ENCODE measurements at regions not wholly inside any gene's neighbourhood (a gene's known extent, or its start where the extent isn't known, plus 50 kb on each side); places are given as distances from the start of the nearest gene placed in this dataset.

GRCh38 chr5:87122151-87122977, 145.3 kb upstream of the RASA1 start:
- H2BK20ac ChIP-seq (ENCODE audit: low read depth, low read length), result peak overlapping the region; percentile 95
- peak overlapping the region; percentile 79 for H3K23ac ChIP-seq (ENCODE audit: low read depth, low read length)
- ChIA-PET POLR2A (ENCODE audit: unreplicated experiment) (no interaction called here), CTCF (no interaction called here)
- ATAC-seq (ENCODE audit: low read depth) (no peak), DNase-seq (no peak)
- H3K56ac ChIP-seq (ENCODE audit: extremely low read depth, insufficient read depth, low read length), result peak overlapping the region; percentile 81
- no peaks in the 10 kb centered on the region for H3K36me3 ChIP-seq (ENCODE audit: control insufficient read depth, insufficient read depth, low read length)
- H2BK15ac ChIP-seq (ENCODE audit: low read depth, low read length), result peak overlapping the region; percentile 92
- no peak overlapping the region for H3K27ac ChIP-seq (ENCODE audit: insufficient read depth, low read length)
- peak overlapping the region; percentile 26 for H3K14ac ChIP-seq (replicated peaks; ENCODE audit: low read depth, low read length)
- intact Hi-C loops (cut with micrococcal nuclease) (loop anchor here (5.0 kb wide), 1 partner anchor 270 kb away; no protein-coding TSS in a partner anchor), in situ Hi-C loops (cut with MboI; ENCODE audit: low sequenced_read_pairs) (no loop called here), dilution Hi-C loops (cut with HindIII; ENCODE audit: low sequenced_read_pairs, unreplicated experiment) (no loop called here)
- H3K4me2 ChIP-seq (ENCODE audit: low read depth, low read length), result peak overlapping the region; percentile 25; the same call in 1 of the 2 replicates
- WGBS, 2 experiments (ENCODE audit: extremely low coverage in 2 of 2, insufficient read length in 1 of 2), result 85% methylated on average over 2 of the region's 4 CpGs; no CpG with 5 or more reads in 1 of the 2 experiments
- no peak overlapping the region for H3K4me3 ChIP-seq (ENCODE audit: insufficient read depth, low read depth, low read length)
- peak overlapping the region; percentile 82; the same call in 1 of the 2 replicates for H3K18ac ChIP-seq (ENCODE audit: low read depth, low read length)
- no peak overlapping the region for H3K9ac ChIP-seq (ENCODE audit: low read depth, low read length)
- peak overlapping the region; percentile 73 for H2AK5ac ChIP-seq (ENCODE audit: low read depth, low read length)
- H3K9me1 ChIP-seq (ENCODE audit: insufficient read depth, low read length), result peaks cover 12% of the 10 kb centered on the region; the same call in 1 of the 2 replicates
- H4K20me1 ChIP-seq (ENCODE audit: insufficient read depth, low read length), result no peaks in the 10 kb centered on the region
- H3K79me1 ChIP-seq (ENCODE audit: low read depth in 1 of 2, low read length in 2 of 2), result peaks cover 0 to 10% of the 10 kb centered on the region in 2 experiments; a peak in 3 of 4 replicates
- no peak overlapping the region for H2AFZ ChIP-seq (replicated peaks; ENCODE audit: low read length, poor library complexity)
- H3K27me3 ChIP-seq (ENCODE audit: control insufficient read depth, insufficient read depth, low read length), result no peaks in the 10 kb centered on the region
- peak overlapping the region; percentile 88 for H2BK5ac ChIP-seq (ENCODE audit: low read depth, low read length, poor library complexity, severe bottlenecking)
- no peaks in the 10 kb centered on the region for H3K9me3 ChIP-seq (ENCODE audit: control insufficient read depth, insufficient read depth, low read length)
- H4K91ac ChIP-seq (ENCODE audit: insufficient read depth, low read depth, low read length), result peak overlapping the region; percentile 73
- H2AK9ac ChIP-seq (replicated peaks; ENCODE audit: low read depth, low read length, poor library complexity), result no peak overlapping the region
- H4K5ac ChIP-seq (ENCODE audit: low read depth, low read length), result peak overlapping the region; percentile 90; the same call in 1 of the 2 replicates
- peak overlapping the region; percentile 94 for H2BK120ac ChIP-seq (ENCODE audit: low read depth, low read length)
- no TSS peak for BruUV-seq (replicated peaks)
- H4K8ac ChIP-seq (ENCODE audit: low read depth in 2 of 2, low read length in 2 of 2), result peak overlapping the region; percentile 28 to 79
- H3K4me1 ChIP-seq (ENCODE audit: control insufficient read depth, insufficient read depth, low read length), result peaks cover 15% of the 10 kb centered on the region; the same call in 1 of the 2 replicates
- H3K4ac ChIP-seq (ENCODE audit: low read depth, low read length), result peak overlapping the region; percentile 89
- no peak for TF ChIP-seq FOS (IDR thresholded peaks at IDR 0.05; ENCODE audit: low read depth, low read length)
- TF ChIP-seq USF2 (IDR thresholded peaks at IDR 0.05; ENCODE audit: low read depth, low read length), result no peak
- no peak for TF ChIP-seq ELK1 (IDR thresholded peaks at IDR 0.05; ENCODE audit: borderline replicate concordance, low read depth, low read length)
- TF ChIP-seq RFX5 (IDR thresholded peaks at IDR 0.05; ENCODE audit: low read depth, low read length), result no peak
- no peak for TF ChIP-seq MXI1 (IDR thresholded peaks at IDR 0.05; ENCODE audit: borderline replicate concordance, low read depth, low read length)
- no peak for TF ChIP-seq NFE2L2 (IDR thresholded peaks at IDR 0.05; ENCODE audit: low read depth, low read length)
- TF ChIP-seq CEBPB (IDR thresholded peaks at IDR 0.05; ENCODE audit: low read depth, low read length), result no peak
- no peak for TF ChIP-seq MAZ (IDR thresholded peaks at IDR 0.05; ENCODE audit: borderline replicate concordance, low read depth, low read length)
- no peak for TF ChIP-seq POLR2A (IDR thresholded peaks at IDR 0.05; ENCODE audit: low read depth, low read length)
- TF ChIP-seq SMC3 (IDR thresholded peaks at IDR 0.05; ENCODE audit: low read depth, low read length), result no peak
- no peak for TF ChIP-seq CTCF (conservative IDR thresholded peaks at IDR 0.05; ENCODE audit: low read depth, low read length)
- no peak for TF ChIP-seq BHLHE40 (IDR thresholded peaks at IDR 0.05; ENCODE audit: low read depth, low read length)
- TF ChIP-seq CHD1 (IDR thresholded peaks at IDR 0.05; ENCODE audit: low read depth, low read length), result no peak
- TF ChIP-seq RAD21 (IDR thresholded peaks at IDR 0.05; ENCODE audit: low read length), result no peak
